ENCODE measurements at regions not wholly inside any gene's neighbourhood (a gene's known extent, or its start where the extent isn't known, plus 50 kb on each side); places are given as distances from the start of the nearest gene placed in this dataset.

DNA sequence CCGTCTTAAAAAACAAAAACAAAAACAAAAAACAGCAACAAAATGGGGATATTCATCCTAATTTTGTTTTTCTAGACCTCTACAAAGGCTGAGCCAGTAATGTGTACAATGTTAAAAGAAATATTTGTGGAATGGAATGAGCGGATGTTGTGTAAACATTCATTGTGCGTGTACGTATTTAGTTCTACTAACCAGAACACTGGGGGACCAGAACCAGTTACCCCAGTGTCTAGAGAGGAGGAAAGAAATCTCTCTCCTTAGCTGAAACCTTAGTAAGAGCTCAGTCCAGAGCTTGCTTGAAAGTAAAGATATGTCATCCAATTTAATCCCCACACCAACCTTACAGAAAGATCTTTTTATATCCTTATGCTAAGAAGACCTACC, 106.7 kb upstream of the CPEB4 start:
- DNase-seq (ENCODE audit: low read depth): no peak

DNA sequence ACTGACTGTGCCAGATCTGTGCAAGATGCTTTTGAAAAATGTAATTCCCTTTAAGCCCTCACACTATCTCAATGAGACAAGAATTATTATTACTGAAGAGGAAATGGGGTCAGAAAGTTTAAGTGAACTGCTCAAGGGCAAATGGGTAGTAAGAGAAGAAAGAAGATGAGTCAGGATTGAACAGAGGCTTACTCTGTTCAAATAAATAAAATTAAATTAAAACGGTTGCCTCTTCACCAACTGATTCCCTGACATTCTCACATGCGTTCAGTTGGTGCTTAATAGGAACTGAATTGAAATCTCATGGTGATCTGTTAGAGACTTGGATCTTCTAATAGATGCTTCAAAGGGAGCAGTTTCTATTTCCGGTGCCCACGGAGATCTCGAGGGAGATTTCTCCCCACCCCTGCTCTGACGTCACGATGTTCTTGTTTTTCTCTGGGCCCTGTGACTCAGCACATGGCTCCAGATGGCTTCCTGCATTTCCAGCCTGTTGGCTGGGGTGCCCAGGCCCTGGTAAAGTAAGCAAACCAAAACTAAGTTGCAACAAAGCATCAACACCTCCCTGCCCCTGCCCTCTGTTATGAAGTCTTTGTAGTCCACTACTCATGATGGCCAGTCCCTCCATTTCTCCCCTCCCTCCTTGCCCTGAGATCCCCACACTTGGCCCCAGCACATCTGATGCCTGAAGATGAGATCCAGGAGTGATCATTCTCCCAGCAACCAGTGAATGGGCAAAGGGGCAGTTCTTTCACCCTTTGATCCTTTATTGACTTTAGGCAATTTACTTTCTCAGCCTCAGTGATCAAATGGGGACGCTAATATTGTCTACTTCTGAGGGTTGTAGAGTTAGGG, 106.1 kb upstream of the CPEB4 start:
- peak; percentile 88 for DNase-seq (ENCODE audit: low read depth)

DNA sequence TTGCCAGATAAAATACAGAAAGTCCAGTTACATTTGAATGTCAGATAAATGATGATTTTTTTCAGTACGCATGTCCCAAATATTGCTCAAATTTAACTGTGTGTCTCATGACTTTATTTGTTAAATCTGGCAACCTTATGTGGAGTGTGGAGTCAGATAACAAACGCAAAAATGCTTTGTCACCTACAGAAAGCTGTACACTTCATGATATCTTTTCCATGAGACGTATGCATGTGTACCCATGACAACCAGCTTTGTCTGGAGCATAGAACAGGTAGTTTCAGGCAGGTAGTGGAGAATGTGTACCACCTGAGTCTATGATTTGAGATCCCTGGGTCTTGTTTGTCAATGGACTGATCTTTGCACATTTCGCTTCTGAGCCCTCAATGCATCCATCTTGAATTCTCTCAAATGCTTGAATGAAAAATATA, 105.5 kb upstream of the CPEB4 start:
- no peak for DNase-seq (ENCODE audit: low read depth)

DNA sequence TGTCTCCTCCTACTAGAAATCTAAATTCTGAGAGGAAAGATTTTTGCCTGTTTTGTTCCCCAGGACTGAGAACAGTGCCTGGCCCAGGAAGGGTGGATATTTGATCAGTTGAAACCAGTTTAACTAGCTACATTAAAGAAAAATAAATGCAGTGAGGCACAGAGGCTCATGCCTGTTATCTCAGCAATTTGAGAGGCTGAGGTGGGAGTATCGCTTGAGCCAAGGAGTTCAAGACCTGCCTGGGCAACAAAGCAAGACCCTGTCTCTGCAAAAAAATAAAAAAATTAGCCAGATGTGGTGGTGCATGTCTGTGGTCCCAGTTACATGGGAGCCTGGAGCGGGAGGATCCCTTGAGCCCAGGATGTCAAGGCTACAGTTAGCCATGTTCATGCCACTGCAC, 104.8 kb upstream of the CPEB4 start:
- no peak for DNase-seq (ENCODE audit: low read depth)

DNA sequence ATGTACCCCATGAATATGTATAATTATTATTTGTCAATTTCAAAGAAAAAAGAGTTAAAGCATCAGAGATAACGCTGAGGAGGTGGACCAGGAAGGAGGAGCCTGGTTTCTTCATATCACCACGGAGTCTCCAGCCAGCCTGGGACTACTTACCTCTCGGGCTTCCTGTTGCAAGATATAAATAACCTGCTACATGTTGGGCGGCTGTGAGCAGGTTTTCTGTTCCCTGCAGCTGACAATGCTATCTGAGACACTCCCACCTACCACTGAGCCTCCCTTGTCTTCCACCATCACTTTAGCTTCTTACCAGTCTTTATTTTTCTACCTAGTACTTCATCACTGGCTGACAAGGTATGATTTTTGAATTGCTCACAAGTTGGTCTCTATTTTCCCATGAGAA, 102.7 kb upstream of the CPEB4 start:
- no peak for DNase-seq (ENCODE audit: low read depth)

DNA sequence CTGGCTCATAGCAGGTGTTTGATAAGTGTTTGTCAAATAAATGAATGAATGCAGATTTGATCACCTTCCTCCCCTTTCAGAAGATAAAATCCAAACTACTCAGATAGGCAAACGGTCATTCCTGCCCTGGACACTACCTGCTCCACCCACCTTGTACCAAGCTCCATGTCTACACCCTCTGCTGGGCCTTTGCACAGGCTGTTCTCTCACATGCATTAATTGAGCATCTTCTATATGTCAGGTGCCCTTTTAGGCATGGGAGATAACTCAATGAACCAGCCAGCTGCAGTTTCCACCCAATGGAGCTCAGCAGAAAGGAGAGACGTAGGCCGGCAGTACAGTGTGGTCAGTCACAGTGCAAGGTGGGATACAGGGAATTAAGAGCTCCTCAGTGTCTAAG, 102.3 kb upstream of the CPEB4 start:
- DNase-seq (ENCODE audit: low read depth): no peak

DNA sequence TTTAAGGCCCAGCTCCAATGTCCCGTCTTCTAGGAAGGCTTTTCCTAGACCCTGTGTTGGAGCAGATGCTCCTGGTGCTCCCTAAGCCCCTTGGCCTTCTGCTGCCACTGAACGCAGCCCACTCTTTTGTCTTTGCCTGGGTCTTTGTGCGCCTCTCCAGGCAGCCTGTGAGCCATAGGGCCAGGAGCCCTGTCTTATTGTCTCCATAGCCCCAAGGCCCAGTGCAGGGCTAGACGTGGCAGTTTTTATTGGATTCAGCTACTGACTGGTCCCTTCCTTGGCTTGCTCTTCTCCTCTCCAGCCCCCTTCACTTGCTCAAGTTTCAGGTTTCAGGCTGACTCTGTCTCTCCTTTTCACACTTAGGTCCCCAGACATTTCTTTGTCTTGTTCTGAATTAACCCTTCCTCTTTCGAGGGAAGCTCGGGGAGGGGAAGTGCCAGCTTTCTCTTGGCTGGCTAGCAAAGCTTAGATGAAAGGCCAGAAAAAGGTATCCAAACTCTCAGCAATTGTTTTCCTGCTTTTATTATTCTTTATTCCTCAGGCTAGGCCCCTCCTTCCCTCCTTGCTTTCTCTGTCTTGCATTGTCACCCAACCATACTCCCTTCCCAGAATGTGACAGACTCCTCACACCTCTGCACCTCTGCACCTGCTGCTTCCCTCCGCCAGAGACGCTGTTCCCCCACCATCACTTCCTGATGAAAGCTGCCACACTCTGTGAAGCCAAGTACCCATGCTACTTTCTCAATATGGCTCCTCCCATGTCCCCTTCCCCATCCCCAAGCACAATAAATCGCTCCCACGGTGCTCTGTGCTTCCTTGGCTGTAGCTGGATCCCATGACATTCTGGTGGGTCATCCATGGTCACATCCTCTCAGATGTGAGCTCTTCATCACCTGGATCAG, 101.6 kb upstream of the CPEB4 start:
- no peak for DNase-seq (ENCODE audit: low read depth)

DNA sequence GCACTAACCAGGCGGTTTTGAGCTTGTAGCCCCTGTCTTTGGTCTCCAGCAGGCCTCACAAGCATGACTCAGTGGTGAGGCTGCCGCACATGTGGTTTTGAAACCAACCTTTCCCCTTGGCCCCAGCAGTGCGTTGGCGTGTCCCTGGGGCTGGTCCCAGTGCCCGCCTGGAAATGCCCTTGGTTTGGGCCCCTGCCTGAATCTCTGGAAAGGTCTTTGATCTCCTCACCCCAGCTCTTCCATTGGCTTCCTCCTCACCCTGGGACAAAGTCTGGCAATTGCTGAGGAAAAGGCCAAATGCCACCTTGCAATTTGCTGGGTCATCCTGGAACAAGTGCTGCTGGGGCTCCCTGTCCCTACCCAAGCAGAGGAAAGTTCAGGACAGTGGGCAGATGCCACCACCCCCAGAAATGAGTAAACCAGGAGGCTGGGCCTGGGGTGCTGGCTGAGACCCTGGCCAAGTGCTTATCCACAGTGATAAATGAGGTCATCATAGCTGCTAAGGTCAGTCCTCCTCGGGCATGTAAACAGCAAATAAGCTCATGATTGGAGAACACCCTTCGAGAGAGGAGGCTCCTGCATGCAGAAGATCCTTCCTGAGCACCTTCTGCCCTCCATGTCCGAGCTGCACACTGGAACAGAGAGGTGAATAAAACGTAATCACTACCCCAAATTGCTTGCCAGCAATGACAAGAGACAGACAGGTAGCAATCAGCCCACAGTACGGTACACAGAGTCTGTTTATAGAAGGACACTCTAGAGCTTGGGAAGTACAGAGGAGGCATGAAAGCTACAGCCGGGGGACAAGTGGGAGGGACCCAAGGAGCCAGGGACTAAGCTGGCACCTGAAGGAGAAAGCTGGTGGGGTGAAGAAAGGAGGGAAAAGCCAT, 98.9 kb upstream of the CPEB4 start:
- DNase-seq (ENCODE audit: low read depth): peak; percentile 92

DNA sequence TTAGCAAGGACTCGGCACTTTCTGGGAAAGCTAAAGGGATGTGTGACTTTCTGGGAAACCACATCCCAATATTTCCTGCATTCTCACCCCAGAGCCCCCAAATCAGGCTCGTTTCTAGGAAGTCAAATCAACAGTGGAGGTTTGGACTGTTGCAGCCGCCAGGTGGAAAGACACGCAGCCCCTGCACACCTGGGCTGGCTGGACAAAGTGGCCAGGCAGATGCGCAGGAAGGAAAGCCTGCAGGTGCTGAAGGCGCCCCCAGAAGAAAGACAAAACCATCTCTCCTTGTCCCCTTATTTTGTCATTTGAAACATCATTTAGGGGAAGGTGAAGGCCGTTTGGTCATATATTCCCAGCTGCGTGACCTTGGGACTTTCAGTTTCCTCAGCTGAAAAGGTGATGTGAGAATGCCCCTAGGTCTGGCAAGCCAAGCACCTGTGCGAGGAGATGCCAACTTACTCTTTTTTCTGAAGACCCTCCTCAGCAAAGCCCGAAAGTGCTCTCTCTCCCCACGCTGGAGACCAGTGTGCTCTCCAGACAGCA, 97.9 kb upstream of the CPEB4 start:
- DNase-seq (ENCODE audit: low read depth): no peak

DNA sequence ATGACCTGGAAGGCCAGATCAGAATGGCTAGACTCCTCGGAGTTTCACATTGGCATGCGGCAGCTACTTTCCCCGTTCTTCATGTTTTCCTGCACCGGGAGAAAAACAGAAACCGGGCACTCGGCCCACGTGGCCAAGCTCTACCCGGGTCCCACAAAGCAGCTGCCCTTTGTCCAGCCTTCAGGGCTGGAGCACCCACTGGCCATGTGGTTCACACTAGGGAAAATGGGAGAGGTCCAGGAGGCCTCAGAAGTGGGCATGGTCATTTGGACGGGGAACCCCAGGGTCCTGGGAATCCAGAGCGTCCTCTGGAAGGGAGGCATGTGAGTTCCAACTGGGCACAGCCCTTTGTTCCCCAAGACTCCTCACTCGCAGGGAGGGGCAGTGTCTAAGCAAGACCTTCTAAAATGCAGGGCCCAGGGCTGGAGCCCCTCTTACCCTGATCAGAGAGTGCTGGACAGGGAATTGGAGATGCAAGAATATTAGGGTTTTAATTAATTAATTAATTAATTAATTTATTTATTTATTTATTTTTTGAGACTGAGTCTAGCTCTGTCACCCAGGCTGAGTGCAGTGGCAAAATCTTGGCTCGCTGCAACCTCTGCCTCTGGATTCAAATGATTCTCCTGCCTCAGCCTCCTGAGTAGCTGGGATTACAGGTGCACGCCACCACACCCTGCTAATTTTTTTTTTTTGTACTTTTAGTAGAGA, 97.2 kb upstream of the CPEB4 start:
- no peak for DNase-seq (ENCODE audit: low read depth)

DNA sequence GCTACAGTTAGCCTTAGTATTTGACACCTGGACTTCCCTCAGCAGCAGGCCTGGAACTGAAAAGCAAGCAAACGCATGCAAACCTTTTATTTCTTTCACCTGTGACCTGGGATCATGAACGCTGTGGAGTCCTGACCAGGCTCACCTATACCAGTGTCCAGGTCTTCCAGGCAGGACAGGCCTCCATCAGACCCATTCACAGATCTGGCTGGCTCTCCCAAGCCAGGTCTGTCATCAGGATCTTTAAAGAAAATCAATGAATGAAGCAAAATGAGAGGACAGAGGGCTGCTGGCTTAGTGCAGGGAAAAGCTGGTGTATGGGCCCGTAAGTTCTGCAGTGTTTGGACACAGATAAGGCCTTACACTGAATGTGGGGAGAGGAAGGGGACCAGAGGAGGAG, 96.3 kb upstream of the CPEB4 start:
- no peak for DNase-seq (ENCODE audit: low read depth)

DNA sequence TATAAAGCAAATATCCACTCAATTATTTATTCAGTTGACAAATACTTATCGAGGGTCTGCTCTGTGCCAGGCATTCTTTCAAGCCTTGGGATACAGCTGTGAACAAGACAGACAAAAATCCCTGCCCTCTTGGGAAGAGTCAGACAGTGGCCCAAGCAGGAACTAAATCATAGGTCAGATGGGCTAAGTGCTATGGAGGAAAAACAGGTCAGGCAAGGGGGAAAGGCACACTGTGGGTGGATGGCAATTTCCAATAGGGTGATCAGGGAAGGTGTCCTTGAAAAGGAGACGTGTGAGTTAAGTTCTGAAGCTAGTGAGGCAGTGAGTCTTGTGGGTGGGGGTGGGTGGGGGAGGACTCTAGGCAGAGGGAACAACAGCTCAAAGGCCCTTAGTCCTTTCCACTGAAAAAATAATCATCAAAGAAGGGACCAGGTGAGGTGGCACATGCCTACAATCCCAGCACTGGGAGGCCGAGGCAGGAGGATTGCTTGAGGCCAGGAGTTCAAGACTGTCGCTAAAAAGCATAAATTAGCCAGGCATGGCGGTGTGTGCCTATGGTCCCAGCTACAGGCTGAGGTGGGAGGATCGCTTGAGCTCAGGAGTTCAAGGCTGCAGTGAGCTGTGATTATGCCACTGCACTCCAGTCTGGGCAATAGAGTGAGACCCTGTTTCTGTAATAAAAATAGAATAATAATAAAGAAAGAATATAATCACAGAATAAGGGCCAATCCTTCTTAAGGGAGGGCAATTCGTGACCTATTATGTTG, 95.2 kb upstream of the CPEB4 start:
- no peak for DNase-seq (ENCODE audit: low read depth)

DNA sequence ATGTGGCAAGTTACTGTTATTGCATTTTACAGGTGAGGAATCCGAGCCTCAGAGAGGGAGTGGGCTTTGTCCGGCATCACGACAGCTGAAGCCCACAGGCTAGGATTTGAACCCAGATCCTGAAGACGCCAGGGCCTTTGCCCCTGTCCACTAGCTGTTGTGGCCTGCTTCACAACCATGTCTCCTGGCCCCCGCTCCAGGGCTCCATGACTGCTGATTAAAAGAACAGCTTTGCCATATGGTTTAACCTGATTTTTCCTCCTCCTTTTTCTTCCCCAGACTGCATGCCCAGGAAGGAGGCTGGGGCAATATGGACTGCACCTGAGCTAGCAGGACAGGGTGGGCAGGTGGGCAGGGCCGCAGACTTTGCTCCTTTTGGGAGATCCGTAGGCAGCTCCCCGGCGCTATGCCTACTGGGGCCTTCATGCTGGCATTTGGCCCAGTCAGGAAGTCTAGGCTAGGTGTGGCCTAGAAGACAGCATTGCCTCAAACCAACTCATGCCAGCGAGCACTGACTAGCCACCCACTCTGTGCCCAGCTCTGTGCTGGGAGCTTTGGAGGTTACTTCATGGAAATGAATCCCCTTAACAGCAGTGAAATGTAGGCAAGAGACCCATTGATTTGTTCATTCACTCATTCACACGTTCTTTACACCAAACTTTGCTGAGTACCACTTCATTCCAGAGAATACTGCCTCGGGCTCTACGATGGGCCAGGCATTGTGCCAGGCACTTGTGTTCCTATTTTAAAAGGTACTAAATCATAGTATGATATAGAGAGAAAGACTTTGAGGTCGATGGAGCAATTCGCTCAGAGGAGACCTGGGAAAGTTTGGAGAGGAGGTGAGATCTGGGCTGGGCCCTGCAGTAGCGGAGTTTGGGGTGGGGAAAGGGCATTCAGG, 94.3 kb upstream of the CPEB4 start:
- DNase-seq (ENCODE audit: low read depth): no peak

DNA sequence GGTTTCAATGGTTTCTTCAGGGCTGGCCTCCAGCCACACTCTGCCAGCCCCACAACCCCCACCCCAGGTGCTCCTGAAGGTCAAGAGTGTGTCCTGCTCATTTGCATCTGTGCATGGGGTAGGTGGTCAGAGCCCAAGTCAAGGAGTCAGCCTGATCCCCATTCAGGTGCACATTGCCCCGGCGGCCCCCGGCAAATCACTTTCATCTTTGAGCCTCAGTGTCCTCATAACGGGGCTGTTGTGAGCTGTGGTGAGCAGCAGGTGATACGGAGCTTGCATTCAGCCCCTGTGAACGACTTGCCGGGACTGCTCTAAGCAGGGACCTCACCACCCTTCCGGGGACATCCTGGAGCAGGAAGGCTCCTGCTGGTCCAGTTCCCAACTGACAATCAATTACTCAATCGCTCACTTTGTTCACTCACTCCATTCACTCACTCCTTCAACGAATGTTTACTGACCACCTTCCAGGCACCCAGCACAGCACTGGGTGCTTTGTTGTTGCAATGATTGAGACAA, 93.2 kb upstream of the CPEB4 start:
- no peak for DNase-seq (ENCODE audit: low read depth)

DNA sequence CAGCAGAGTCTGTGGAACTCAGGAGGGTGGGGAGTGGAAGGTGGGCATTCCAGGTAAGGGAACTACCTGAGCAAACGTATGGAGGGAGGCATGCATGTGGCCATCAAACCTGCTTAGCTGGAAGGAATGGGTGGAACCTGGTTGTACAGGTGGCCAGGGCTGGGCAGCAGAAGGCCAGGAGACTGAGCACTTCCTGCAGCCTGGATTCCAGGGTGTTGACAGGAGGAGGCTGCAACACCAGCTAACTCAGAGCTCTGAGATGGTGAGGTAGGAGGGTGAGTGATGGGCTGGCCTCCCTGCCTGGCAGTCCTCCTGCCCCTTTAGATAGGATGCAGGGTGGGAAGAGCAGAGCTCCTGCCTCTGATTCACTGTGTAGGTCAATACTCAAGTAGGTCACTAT, 92.5 kb upstream of the CPEB4 start:
- peak; percentile 3 for DNase-seq (ENCODE audit: low read depth)

DNA sequence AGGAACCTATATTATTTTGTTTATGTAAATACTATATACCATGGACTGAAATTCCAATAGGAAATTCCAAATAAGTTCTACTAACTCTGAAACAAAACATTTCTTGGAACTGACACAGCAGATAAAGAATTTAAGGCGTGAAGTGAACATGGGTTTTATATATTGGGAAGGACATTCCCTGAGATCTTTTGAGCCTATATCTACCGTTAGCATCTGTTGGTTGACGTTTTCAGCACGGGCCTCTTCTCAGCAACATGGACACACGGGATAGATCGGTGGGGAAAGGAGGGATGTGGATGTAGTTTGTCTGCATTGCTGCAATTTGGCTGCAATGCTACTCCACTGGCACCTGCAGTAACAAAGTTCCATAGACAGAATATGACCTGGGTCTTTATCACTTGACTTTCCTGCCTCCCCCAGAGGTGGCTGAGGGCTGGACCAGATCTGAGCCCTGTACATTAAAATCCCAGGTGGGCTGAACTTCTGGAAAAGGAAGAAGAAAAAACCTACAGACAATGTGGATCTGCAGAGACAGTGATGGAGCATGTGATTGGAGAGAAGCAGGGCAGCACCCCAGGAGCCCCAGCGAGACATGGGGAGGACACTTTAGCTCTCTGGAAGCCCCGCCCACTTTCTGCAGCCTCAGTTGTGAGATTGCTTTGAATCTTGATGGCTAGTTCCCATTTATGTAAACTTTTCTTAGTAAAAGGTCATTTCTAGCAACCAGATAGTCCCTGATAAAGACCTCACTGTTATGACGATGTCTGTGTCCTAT, 91.2 kb upstream of the CPEB4 start:
- no peak for DNase-seq (ENCODE audit: low read depth)

DNA sequence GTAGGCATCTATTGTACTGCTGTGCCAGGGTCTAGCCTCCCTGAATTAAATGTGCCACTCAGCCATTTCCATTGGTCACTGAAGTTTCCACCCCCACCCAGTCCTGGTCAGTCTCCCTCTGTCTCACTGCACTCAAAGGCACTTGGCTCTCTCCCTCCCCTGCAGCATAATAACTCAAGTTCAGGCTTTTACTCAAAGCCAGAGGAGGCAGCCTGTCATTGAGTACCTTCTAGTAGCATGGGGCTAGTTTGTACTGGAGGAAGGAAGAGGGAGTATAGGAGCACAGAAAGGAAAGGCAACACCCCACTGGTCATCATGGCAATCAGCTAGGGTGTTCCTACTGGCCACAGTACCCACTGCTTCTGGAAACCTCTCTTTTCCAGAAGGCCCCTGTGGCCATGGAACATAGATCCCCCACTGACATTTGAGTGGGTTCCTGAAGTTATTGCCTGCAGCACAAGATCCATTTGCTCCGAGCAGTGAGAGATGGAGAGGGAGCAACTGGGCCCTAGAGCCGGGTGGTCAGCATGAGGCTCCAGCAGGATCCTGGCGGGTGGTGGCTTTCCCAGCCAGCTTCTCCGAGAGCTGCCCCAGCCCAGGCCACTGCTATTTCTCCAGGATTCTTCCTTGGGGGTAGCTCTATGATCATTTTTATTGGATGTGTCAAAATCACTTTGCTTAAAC, 89.9 kb upstream of the CPEB4 start:
- no peak for DNase-seq (ENCODE audit: low read depth)

Data from HT1080 (cell line).